ENCODE measurements at regions not wholly inside any gene's neighbourhood (a gene's known extent, or its start where the extent isn't known, plus 50 kb on each side); places are given as distances from the start of the nearest gene placed in this dataset.
A peak's percentile ranks its signal among the peaks of the same experiment; 100 is the strongest.

- no peak overlapping the region for H2BK5ac ChIP-seq (ENCODE audit: low read length)
- H3K27me3 ChIP-seq (ENCODE audit: insufficient read depth, low read length, poor library complexity) = no peaks in the 10 kb centered on the region
- H3K36me3 ChIP-seq (ENCODE audit: control insufficient read depth, insufficient read depth, low read length) = no peaks in the 10 kb centered on the region
- no peak overlapping the region for H2BK15ac ChIP-seq (replicated peaks; ENCODE audit: low read depth)
- no peak overlapping the region for H3K56ac ChIP-seq (ENCODE audit: low read length)
- H3K27ac ChIP-seq (ENCODE audit: low read depth, low read length) = no peak overlapping the region
- no peak overlapping the region for H4K8ac ChIP-seq (ENCODE audit: low read depth, low read length)
- H3K23ac ChIP-seq (ENCODE audit: low read length) = no peak overlapping the region
- no peaks in the 10 kb centered on the region for H3K4me1 ChIP-seq (ENCODE audit: control insufficient read depth, low read depth, low read length)
- no peak overlapping the region for H3K18ac ChIP-seq (ENCODE audit: low read length)
- no peak overlapping the region for H3K4me2 ChIP-seq (ENCODE audit: low read length)
- no peak overlapping the region for H3K4ac ChIP-seq (ENCODE audit: low read depth, low read length)
- no peaks in the 10 kb centered on the region for H3K79me1 ChIP-seq (ENCODE audit: low read length)
- no peak overlapping the region for H4K5ac ChIP-seq (ENCODE audit: low read length)
- no CpG with 5 or more reads among the region's 12 CpGs for WGBS (ENCODE audit: extremely low coverage, insufficient coverage, low lambda C conversion rate)
- no peak overlapping the region for H2BK120ac ChIP-seq (ENCODE audit: low read depth, low read length)
- no peaks in the 10 kb centered on the region for H3K79me2 ChIP-seq (ENCODE audit: control insufficient read depth, insufficient read depth, low read length)
- no peak overlapping the region for H2AK5ac ChIP-seq (ENCODE audit: low read length)
- no peak for DNase-seq
- no peak overlapping the region for H3K9ac ChIP-seq (ENCODE audit: low read length)
- no peak overlapping the region for H3K4me3 ChIP-seq (ENCODE audit: low read length)
These were observed 123.5 kb upstream of the IFNGR1 start for GRCh38 chr6:137342607-137343190.

DNA sequence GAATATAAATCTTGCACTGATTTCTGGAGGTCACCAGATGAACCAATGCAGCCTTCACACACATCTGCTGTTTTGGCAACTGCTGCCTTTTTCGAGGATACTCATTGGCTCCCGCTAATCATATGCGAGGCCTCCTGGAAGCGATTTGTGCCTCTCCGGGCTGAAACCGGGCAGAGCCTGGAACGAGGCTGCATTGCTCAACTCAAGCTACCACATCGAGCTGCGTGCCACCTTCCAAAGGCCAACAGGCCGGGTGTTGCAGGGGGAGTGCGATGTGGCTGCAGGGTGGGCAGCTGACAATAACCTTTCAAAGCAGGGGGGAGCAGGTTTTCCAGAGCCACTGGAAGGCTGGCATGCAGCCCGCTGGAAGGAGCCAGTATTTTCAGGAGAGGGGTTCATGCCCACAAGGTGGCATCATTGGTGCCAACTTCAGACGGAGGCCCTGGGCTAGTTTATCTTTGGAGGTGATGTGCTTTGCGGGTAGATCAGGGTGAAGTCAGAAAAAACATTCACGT lies 122.6 kb upstream of the IFNGR1 start:
- Histone ChIP-seq H2BK5ac (ENCODE audit: low read length) (no peak overlapping the region), H3K4ac (ENCODE audit: low read depth, low read length) (no peak overlapping the region), H3K23ac (ENCODE audit: low read length) (no peak overlapping the region), H3K56ac (ENCODE audit: low read length) (no peak overlapping the region), H4K8ac (ENCODE audit: low read depth, low read length) (no peak overlapping the region), H3K36me3 (ENCODE audit: control insufficient read depth, insufficient read depth, low read length) (no peaks in the 10 kb centered on the region), H3K9ac (ENCODE audit: low read length) (no peak overlapping the region), H2AK5ac (ENCODE audit: low read length) (no peak overlapping the region), H3K4me3 (ENCODE audit: low read length) (no peak overlapping the region), H3K4me1 (ENCODE audit: control insufficient read depth, low read depth, low read length) (no peaks in the 10 kb centered on the region), H4K5ac (ENCODE audit: low read length) (no peak overlapping the region), H3K27ac (ENCODE audit: low read depth, low read length) (no peak overlapping the region), H3K79me1 (ENCODE audit: low read length) (no peaks in the 10 kb centered on the region), H3K79me2 (ENCODE audit: control insufficient read depth, insufficient read depth, low read length) (no peaks in the 10 kb centered on the region), H3K4me2 (ENCODE audit: low read length) (no peak overlapping the region), H2BK15ac (replicated peaks; ENCODE audit: low read depth) (no peak overlapping the region), H3K27me3 (ENCODE audit: insufficient read depth, low read length, poor library complexity) (no peaks in the 10 kb centered on the region), H3K18ac (ENCODE audit: low read length) (no peak overlapping the region), H2BK120ac (ENCODE audit: low read depth, low read length) (no peak overlapping the region)
- no CpG with 5 or more reads among the region's 15 CpGs for WGBS (ENCODE audit: extremely low coverage, insufficient coverage, low lambda C conversion rate)
- DNase-seq = peak; percentile 33

- no peak overlapping the region for H3K4me2 ChIP-seq (ENCODE audit: low read length)
- WGBS (ENCODE audit: extremely low coverage, insufficient coverage, low lambda C conversion rate) = no CpG with 5 or more reads among the region's 5 CpGs
- no peaks in the 10 kb centered on the region for H3K79me1 ChIP-seq (ENCODE audit: low read length)
- no peak overlapping the region for H3K4me3 ChIP-seq (ENCODE audit: low read length)
- no peak overlapping the region for H2BK120ac ChIP-seq (ENCODE audit: low read depth, low read length)
- no peak overlapping the region for H4K8ac ChIP-seq (ENCODE audit: low read depth, low read length)
- no peaks in the 10 kb centered on the region for H3K4me1 ChIP-seq (ENCODE audit: control insufficient read depth, low read depth, low read length)
- no peak overlapping the region for H4K5ac ChIP-seq (ENCODE audit: low read length)
- H3K18ac ChIP-seq (ENCODE audit: low read length) = no peak overlapping the region
- H3K56ac ChIP-seq (ENCODE audit: low read length) = no peak overlapping the region
- no peaks in the 10 kb centered on the region for H3K36me3 ChIP-seq (ENCODE audit: control insufficient read depth, insufficient read depth, low read length)
- no peak overlapping the region for H3K27ac ChIP-seq (ENCODE audit: low read depth, low read length)
- no peak overlapping the region for H3K4ac ChIP-seq (ENCODE audit: low read depth, low read length)
- DNase-seq = no peak
- no peaks in the 10 kb centered on the region for H3K27me3 ChIP-seq (ENCODE audit: insufficient read depth, low read length, poor library complexity)
- no peak overlapping the region for H3K23ac ChIP-seq (ENCODE audit: low read length)
- H3K9ac ChIP-seq (ENCODE audit: low read length) = no peak overlapping the region
- H3K79me2 ChIP-seq (ENCODE audit: control insufficient read depth, insufficient read depth, low read length) = no peaks in the 10 kb centered on the region
- H2BK5ac ChIP-seq (ENCODE audit: low read length) = no peak overlapping the region
- H2BK15ac ChIP-seq (replicated peaks; ENCODE audit: low read depth) = no peak overlapping the region
- H2AK5ac ChIP-seq (ENCODE audit: low read length) = no peak overlapping the region
These were observed 120.9 kb upstream of the IFNGR1 start for GRCh38 chr6:137339929-137340559.

GRCh38 chr6:137334884-137335283 lies 115.7 kb upstream of the IFNGR1 start:
- no peak overlapping the region for H4K8ac ChIP-seq (ENCODE audit: low read depth, low read length)
- H3K79me2 ChIP-seq (ENCODE audit: control insufficient read depth, insufficient read depth, low read length) = no peaks in the 10 kb centered on the region
- H4K5ac ChIP-seq (ENCODE audit: low read length) = no peak overlapping the region
- no peaks in the 10 kb centered on the region for H3K27me3 ChIP-seq (ENCODE audit: insufficient read depth, low read length, poor library complexity)
- no peak overlapping the region for H3K23ac ChIP-seq (ENCODE audit: low read length)
- DNase-seq = no peak
- H2BK15ac ChIP-seq (replicated peaks; ENCODE audit: low read depth) = no peak overlapping the region
- H2BK120ac ChIP-seq (ENCODE audit: low read depth, low read length) = no peak overlapping the region
- H3K56ac ChIP-seq (ENCODE audit: low read length) = no peak overlapping the region
- no peak overlapping the region for H3K27ac ChIP-seq (ENCODE audit: low read depth, low read length)
- WGBS (ENCODE audit: extremely low coverage, insufficient coverage, low lambda C conversion rate) = no CpG with 5 or more reads among the region's 3 CpGs
- no peaks in the 10 kb centered on the region for H3K36me3 ChIP-seq (ENCODE audit: control insufficient read depth, insufficient read depth, low read length)
- H3K4me3 ChIP-seq (ENCODE audit: low read length) = no peak overlapping the region
- H2BK5ac ChIP-seq (ENCODE audit: low read length) = no peak overlapping the region
- H3K18ac ChIP-seq (ENCODE audit: low read length) = no peak overlapping the region
- H3K9ac ChIP-seq (ENCODE audit: low read length) = no peak overlapping the region
- H3K79me1 ChIP-seq (ENCODE audit: low read length) = no peaks in the 10 kb centered on the region
- no peak overlapping the region for H3K4ac ChIP-seq (ENCODE audit: low read depth, low read length)
- H2AK5ac ChIP-seq (ENCODE audit: low read length) = no peak overlapping the region
- no peak overlapping the region for H3K4me2 ChIP-seq (ENCODE audit: low read length)
- H3K4me1 ChIP-seq (ENCODE audit: control insufficient read depth, low read depth, low read length) = peaks cover 2% of the 10 kb centered on the region

DNA sequence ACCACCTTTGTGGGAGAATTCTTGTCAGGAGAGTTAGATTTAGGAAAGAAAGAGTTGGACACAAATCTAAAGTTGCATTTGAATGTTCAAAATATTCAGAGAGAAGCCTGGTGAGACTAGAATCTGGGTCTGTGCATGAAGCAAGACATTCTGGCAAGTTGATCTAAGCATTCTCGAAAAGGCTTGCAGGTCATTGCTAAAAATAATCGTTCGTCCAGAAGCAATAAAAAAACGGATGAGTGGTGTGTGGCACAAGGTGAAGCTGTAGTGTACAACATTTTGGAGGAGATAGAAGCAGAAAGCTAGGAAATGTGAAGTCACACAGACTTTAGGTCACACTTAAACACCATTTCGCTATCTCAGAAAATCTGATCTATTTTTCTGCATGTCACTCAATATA lies 114.9 kb upstream of the IFNGR1 start:
- H3K4me3 ChIP-seq (ENCODE audit: low read length) = no peak overlapping the region
- no peak overlapping the region for H3K56ac ChIP-seq (ENCODE audit: low read length)
- H3K18ac ChIP-seq (ENCODE audit: low read length) = no peak overlapping the region
- H4K5ac ChIP-seq (ENCODE audit: low read length) = no peak overlapping the region
- H3K79me2 ChIP-seq (ENCODE audit: control insufficient read depth, insufficient read depth, low read length) = no peaks in the 10 kb centered on the region
- no peak overlapping the region for H3K23ac ChIP-seq (ENCODE audit: low read length)
- DNase-seq = no peak
- H3K27me3 ChIP-seq (ENCODE audit: insufficient read depth, low read length, poor library complexity) = no peaks in the 10 kb centered on the region
- H2BK120ac ChIP-seq (ENCODE audit: low read depth, low read length) = no peak overlapping the region
- peaks cover 2% of the 10 kb centered on the region for H3K4me1 ChIP-seq (ENCODE audit: control insufficient read depth, low read depth, low read length)
- no peak overlapping the region for H3K4ac ChIP-seq (ENCODE audit: low read depth, low read length)
- no peak overlapping the region for H2BK5ac ChIP-seq (ENCODE audit: low read length)
- H3K9ac ChIP-seq (ENCODE audit: low read length) = no peak overlapping the region
- WGBS (ENCODE audit: extremely low coverage, insufficient coverage, low lambda C conversion rate) = no CpG with 5 or more reads among the region's 5 CpGs
- H4K8ac ChIP-seq (ENCODE audit: low read depth, low read length) = no peak overlapping the region
- H3K79me1 ChIP-seq (ENCODE audit: low read length) = no peaks in the 10 kb centered on the region
- H2AK5ac ChIP-seq (ENCODE audit: low read length) = no peak overlapping the region
- no peak overlapping the region for H2BK15ac ChIP-seq (replicated peaks; ENCODE audit: low read depth)
- no peak overlapping the region for H3K27ac ChIP-seq (ENCODE audit: low read depth, low read length)
- H3K4me2 ChIP-seq (ENCODE audit: low read length) = no peak overlapping the region
- no peaks in the 10 kb centered on the region for H3K36me3 ChIP-seq (ENCODE audit: control insufficient read depth, insufficient read depth, low read length)

Measured in mesendoderm (in vitro differentiated cells).